ENCODE measurements at regions not wholly inside any gene's neighbourhood (a gene's known extent, or its start where the extent isn't known, plus 50 kb on each side); places are given as distances from the start of the nearest gene placed in this dataset.

DNA sequence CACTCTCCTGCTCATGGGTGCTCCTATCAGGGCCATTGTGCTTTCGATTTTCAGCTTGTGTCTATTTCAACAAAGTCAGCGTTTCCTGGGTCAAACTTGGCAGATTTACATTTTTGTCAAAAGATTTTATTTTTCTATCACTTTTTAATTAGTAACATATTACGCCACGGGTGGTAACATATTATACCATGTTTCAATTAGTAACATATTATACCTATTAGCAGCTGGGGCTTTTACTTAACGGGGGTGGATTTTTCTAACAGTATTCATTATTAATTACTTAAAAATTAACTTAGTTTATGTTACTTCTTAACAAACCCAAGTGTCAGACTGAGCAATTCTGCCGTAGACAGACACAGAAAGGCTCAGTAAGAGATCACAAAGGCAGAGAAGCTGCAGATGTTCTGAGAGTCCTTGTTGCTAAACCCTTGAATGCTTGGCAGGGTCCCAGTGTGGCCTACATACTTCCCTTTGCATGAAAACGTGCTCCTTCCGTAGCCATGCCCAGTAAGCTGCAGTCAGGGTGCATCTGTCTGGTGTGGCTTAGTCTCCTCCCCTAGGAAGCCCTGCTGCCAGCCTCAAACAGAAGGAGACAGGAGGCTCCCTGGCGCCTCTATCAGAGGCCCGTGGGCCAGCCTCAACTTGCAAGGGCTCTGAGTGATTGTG is 263.1 kb upstream of the CXCL12 start:
- H3K27me3 ChIP-seq (ENCODE audit: insufficient read depth, low read length): no peaks in the 10 kb centered on the region
- H3K36me3 ChIP-seq (ENCODE audit: insufficient read depth, low read length): no peaks in the 10 kb centered on the region
- CTCF ChIA-PET (ENCODE audit: partially characterized antibody): no interaction called here
- Mint-ChIP-seq H3K9me3 (peaks cover 0 to 10% (median 2%) of the 10 kb centered on the region in 8 donors), H3K36me3 (no peaks in the 10 kb centered on the region), H3K4me1 (no peaks in the 10 kb centered on the region), H3K4me3 (no peak overlapping the region), H3K27ac (no peak overlapping the region), H3K27me3 (no peaks in the 10 kb centered on the region)
- H3K4me3 ChIP-seq (ENCODE audit: low read length in 2 of 2): no peak overlapping the region
- no peak overlapping the region for H3K27ac ChIP-seq (ENCODE audit: low read depth, low read length)
- no peaks in the 10 kb centered on the region for H3K4me1 ChIP-seq (ENCODE audit: insufficient read depth, low read length)
- H3K9me3 ChIP-seq (ENCODE audit: control insufficient read depth in 1 of 2, low read length in 2 of 2): no peaks in the 10 kb centered on the region
- DNase-seq: no peak
- POLR2A ChIA-PET (ENCODE audit: partially characterized antibody): no interaction called here
- intact Hi-C loops (cut with micrococcal nuclease): no loop called here

DNA sequence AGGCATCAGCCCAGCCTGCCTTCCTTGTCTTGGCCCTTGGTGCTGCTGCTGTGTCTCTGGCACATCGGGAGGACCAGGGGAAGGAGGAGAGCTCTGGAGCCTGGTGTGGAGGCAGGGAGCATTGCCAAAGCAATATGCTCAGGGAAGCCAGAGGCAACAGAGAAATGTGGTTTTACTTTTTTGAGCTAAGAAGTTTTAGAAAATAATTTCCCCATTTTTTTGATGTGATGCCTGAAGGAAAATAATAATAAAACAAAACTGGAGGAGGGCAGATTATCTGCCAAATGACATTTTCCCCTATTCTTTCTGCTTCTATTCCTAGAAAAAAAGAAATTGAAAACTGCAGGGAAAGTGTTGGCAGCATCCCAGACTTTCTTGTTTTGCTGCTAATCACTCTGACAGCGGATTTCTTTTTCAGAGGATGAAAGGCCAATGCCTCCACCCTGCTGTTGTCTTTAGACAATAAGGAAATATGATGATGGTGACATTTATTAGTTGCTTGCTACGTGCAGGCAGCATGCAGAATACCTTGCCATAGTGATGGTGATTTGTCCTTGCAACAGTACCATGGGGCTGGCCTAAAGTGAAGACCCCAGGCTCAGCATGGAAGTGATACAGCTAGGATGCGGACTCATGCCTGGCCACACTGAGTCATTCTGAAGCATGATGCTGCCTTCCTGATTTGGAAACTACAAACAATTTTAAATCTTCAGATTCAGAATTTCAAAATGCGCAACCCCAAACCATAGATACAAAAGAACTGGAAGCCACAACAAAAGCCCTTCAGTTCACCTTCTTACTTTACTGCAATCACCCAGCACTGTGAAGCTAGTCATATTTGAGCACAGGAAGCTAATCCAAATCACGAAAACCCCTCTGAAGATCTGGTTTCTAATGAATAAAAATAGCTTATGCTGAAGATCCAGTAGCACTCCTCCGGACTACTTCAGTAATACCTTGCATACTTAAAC is 260.2 kb upstream of the TMEM72 start:
- no peaks in the 10 kb centered on the region for H3K4me1 ChIP-seq (ENCODE audit: insufficient read depth, low read length)
- CTCF ChIA-PET (ENCODE audit: partially characterized antibody): no interaction called here
- no peak for DNase-seq
- H3K4me3 ChIP-seq (ENCODE audit: low read length in 2 of 2): no peak overlapping the region
- no peaks in the 10 kb centered on the region for H3K9me3 ChIP-seq (ENCODE audit: control insufficient read depth in 1 of 2, low read length in 2 of 2)
- Mint-ChIP-seq H3K4me3 (no peak overlapping the region), H3K27ac (no peak overlapping the region), H3K36me3 (no peaks in the 10 kb centered on the region), H3K9me3 (peaks cover 0 to 8% (median under 1%) of the 10 kb centered on the region in 8 donors), H3K4me1 (no peaks in the 10 kb centered on the region), H3K27me3 (no peaks in the 10 kb centered on the region)
- H3K27ac ChIP-seq (ENCODE audit: low read depth, low read length): no peak overlapping the region
- intact Hi-C loops (cut with micrococcal nuclease): no loop called here
- POLR2A ChIA-PET (ENCODE audit: partially characterized antibody): no interaction called here
- no peaks in the 10 kb centered on the region for H3K27me3 ChIP-seq (ENCODE audit: insufficient read depth, low read length)
- H3K36me3 ChIP-seq (ENCODE audit: insufficient read depth, low read length): no peaks in the 10 kb centered on the region

DNA sequence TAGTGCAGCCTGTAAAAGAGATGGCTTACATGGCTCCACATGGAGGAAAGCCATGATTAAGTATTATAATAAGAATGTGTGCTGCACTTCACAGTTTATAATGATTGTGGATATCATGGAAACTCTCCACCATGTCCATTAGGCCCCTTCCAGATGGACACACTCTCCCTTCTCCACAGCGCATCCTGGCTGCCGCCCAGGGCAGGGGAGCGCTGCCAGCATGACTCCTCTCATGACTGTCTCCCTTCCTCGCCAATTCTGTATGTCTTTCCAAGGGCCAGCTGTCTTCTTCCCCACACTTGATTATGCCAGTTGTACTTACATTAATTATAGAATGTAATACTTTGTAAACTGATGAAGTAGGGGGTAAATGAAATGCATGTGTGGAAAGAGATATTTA is 259.3 kb upstream of the TMEM72 start:
- peak overlapping the region in 1 of 7 donors; percentile 27 for H3K27ac Mint-ChIP-seq
- no peak overlapping the region for H3K4me3 Mint-ChIP-seq
- Histone ChIP-seq H3K4me1 (ENCODE audit: insufficient read depth, low read length) (no peaks in the 10 kb centered on the region), H3K36me3 (ENCODE audit: insufficient read depth, low read length) (no peaks in the 10 kb centered on the region), H3K27me3 (ENCODE audit: insufficient read depth, low read length) (no peaks in the 10 kb centered on the region), H3K4me3 (ENCODE audit: low read length in 2 of 2) (no peak overlapping the region), H3K9me3 (ENCODE audit: control insufficient read depth in 1 of 2, low read length in 2 of 2) (no peaks in the 10 kb centered on the region), H3K27ac (ENCODE audit: low read depth, low read length) (no peak overlapping the region)
- POLR2A ChIA-PET (ENCODE audit: partially characterized antibody): no interaction called here
- H3K27me3 Mint-ChIP-seq: no peaks in the 10 kb centered on the region
- intact Hi-C loops (cut with micrococcal nuclease): no loop called here
- no peak for DNase-seq
- H3K9me3 Mint-ChIP-seq: peaks cover 0 to 8% (median 1%) of the 10 kb centered on the region in 8 donors
- H3K4me1 Mint-ChIP-seq: no peaks in the 10 kb centered on the region
- no peaks in the 10 kb centered on the region for H3K36me3 Mint-ChIP-seq
- CTCF ChIA-PET (ENCODE audit: partially characterized antibody): no interaction called here

GRCh38 chr10:44659320-44659719 is 251.8 kb upstream of the TMEM72 start:
- H3K27ac ChIP-seq (ENCODE audit: low read depth, low read length): no peak overlapping the region
- H3K4me3 ChIP-seq (ENCODE audit: low read length in 2 of 2): no peak overlapping the region
- POLR2A ChIA-PET (ENCODE audit: partially characterized antibody): no interaction called here
- Mint-ChIP-seq H3K27me3 (no peaks in the 10 kb centered on the region), H3K27ac (no peak overlapping the region), H3K9me3 (peaks cover 0 to 6% (median 3%) of the 10 kb centered on the region in 8 donors), H3K36me3 (no peaks in the 10 kb centered on the region), H3K4me3 (no peak overlapping the region), H3K4me1 (no peaks in the 10 kb centered on the region)
- H3K4me1 ChIP-seq (ENCODE audit: insufficient read depth, low read length): no peaks in the 10 kb centered on the region
- intact Hi-C loops (cut with micrococcal nuclease): no loop called here
- H3K27me3 ChIP-seq (ENCODE audit: insufficient read depth, low read length): no peaks in the 10 kb centered on the region
- no peak for DNase-seq
- H3K9me3 ChIP-seq (ENCODE audit: control insufficient read depth in 1 of 2, low read length in 2 of 2): no peaks in the 10 kb centered on the region
- H3K36me3 ChIP-seq (ENCODE audit: insufficient read depth, low read length): no peaks in the 10 kb centered on the region
- CTCF ChIA-PET (ENCODE audit: partially characterized antibody): no interaction called here

- Histone ChIP-seq H3K9me3 (ENCODE audit: control insufficient read depth in 1 of 2, low read length in 2 of 2) (no peaks in the 10 kb centered on the region), H3K4me1 (ENCODE audit: insufficient read depth, low read length) (no peaks in the 10 kb centered on the region), H3K36me3 (ENCODE audit: insufficient read depth, low read length) (no peaks in the 10 kb centered on the region), H3K4me3 (ENCODE audit: low read length in 2 of 2) (no peak overlapping the region), H3K27ac (ENCODE audit: low read depth, low read length) (no peak overlapping the region), H3K27me3 (ENCODE audit: insufficient read depth, low read length) (no peaks in the 10 kb centered on the region)
- Mint-ChIP-seq H3K4me3 (no peak overlapping the region), H3K27me3 (no peaks in the 10 kb centered on the region), H3K36me3 (no peaks in the 10 kb centered on the region), H3K27ac (no peak overlapping the region), H3K9me3 (peaks cover 0 to 6% (median under 1%) of the 10 kb centered on the region in 8 donors), H3K4me1 (no peaks in the 10 kb centered on the region)
- ChIA-PET POLR2A (ENCODE audit: partially characterized antibody) (no interaction called here), CTCF (ENCODE audit: partially characterized antibody) (no interaction called here)
- intact Hi-C loops (cut with micrococcal nuclease): no loop called here
- no peak for DNase-seq
Measured at GRCh38 chr10:44660271-44660670, 250.9 kb upstream of the TMEM72 start.

GRCh38 chr10:44662051-44662450 is 249.1 kb upstream of the TMEM72 start:
- H3K4me3 Mint-ChIP-seq: no peak overlapping the region
- H3K4me3 ChIP-seq (ENCODE audit: low read length in 2 of 2): no peak overlapping the region
- H3K4me1 ChIP-seq (ENCODE audit: insufficient read depth, low read length): no peaks in the 10 kb centered on the region
- CTCF ChIA-PET (ENCODE audit: partially characterized antibody): no interaction called here
- no peaks in the 10 kb centered on the region for H3K4me1 Mint-ChIP-seq
- no peaks in the 10 kb centered on the region for H3K36me3 Mint-ChIP-seq
- no peak overlapping the region for H3K27ac Mint-ChIP-seq
- H3K9me3 Mint-ChIP-seq: peaks cover 0 to 6% (median 0%) of the 10 kb centered on the region in 8 donors
- no peak overlapping the region for H3K27ac ChIP-seq (ENCODE audit: low read depth, low read length)
- intact Hi-C loops (cut with micrococcal nuclease): no loop called here
- POLR2A ChIA-PET (ENCODE audit: partially characterized antibody): no interaction called here
- DNase-seq: no peak
- H3K27me3 Mint-ChIP-seq: no peaks in the 10 kb centered on the region
- no peaks in the 10 kb centered on the region for H3K36me3 ChIP-seq (ENCODE audit: insufficient read depth, low read length)
- H3K27me3 ChIP-seq (ENCODE audit: insufficient read depth, low read length): no peaks in the 10 kb centered on the region
- no peaks in the 10 kb centered on the region for H3K9me3 ChIP-seq (ENCODE audit: control insufficient read depth in 1 of 2, low read length in 2 of 2)

GRCh38 chr10:44668336-44668735 is 242.8 kb upstream of the TMEM72 start:
- H3K9me3 Mint-ChIP-seq: peaks cover 0 to 6% (median 0%) of the 10 kb centered on the region in 8 donors
- no peak overlapping the region for H3K27ac Mint-ChIP-seq
- Histone ChIP-seq H3K9me3 (ENCODE audit: control insufficient read depth in 1 of 2, low read length in 2 of 2) (no peaks in the 10 kb centered on the region), H3K4me1 (ENCODE audit: insufficient read depth, low read length) (no peaks in the 10 kb centered on the region), H3K36me3 (ENCODE audit: insufficient read depth, low read length) (no peaks in the 10 kb centered on the region), H3K27me3 (ENCODE audit: insufficient read depth, low read length) (no peaks in the 10 kb centered on the region), H3K4me3 (ENCODE audit: low read length in 2 of 2) (no peak overlapping the region), H3K27ac (ENCODE audit: low read depth, low read length) (no peak overlapping the region)
- H3K36me3 Mint-ChIP-seq: no peaks in the 10 kb centered on the region
- intact Hi-C loops (cut with micrococcal nuclease): no loop called here
- CTCF ChIA-PET (ENCODE audit: partially characterized antibody): no interaction called here
- POLR2A ChIA-PET (ENCODE audit: partially characterized antibody): no interaction called here
- no peaks in the 10 kb centered on the region for H3K4me1 Mint-ChIP-seq
- H3K27me3 Mint-ChIP-seq: no peaks in the 10 kb centered on the region
- no peak for DNase-seq
- no peak overlapping the region for H3K4me3 Mint-ChIP-seq

Data from CD4-positive, alpha-beta memory T cell (primary cell).